GM12891 (cell line): ENCODE measurements at regions not wholly inside any gene's neighbourhood (a gene's known extent, or its start where the extent isn't known, plus 50 kb on each side); places are given as distances from the start of the nearest gene placed in this dataset.

Source experiments
- PAX5 ChIP-seq: IDR thresholded peaks from 2 replicates; pipeline ENCODE4 v1.6.1; 2011; ENCODE audit warnings: low read length, moderate library complexity, mild to moderate bottlenecking; ENCODE audit not compliant: insufficient read depth, severe bottlenecking
- POLR2A ChIP-seq: IDR thresholded peaks from 2 replicates; pipeline ENCODE4 v1.6.1; 2011; ENCODE audit warnings: low read depth, low read length, control low read depth

DNA sequence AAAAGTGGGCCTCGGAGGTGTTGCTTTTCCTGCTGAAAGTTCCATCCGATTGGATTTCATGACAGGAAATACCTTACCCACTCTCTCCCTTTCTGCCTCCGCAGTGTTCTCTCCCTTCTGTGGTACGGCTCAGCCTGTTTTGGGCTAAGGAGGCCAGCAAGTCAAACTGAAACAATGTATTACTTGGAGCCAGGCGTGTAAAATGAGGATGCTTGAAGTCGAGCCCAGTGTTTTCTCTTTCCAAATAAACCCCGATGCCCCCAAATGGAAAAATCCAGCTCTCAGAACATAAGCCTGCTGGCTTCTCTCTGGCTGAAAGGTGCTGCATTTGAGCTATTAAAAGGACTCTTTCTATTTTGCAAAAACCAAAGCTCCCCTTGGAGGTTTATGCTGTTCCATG, 124.7 kb downstream of the ZNF664 start:
- no peak for TF ChIP-seq POLR2A
- TF ChIP-seq PAX5 = no peak
